A673 (cell line): ENCODE measurements at regions not wholly inside any gene's neighbourhood (a gene's known extent, or its start where the extent isn't known, plus 50 kb on each side); places are given as distances from the start of the nearest gene placed in this dataset.

Experiments used
- EZH2 ChIP-seq: fragments of 200-600 bp; sonication (generic); IDR thresholded peaks from 2 replicates; pipeline ENCODE4 v1.6.1; 2017; ENCODE audit warnings: borderline replicate concordance, low read depth, mild to moderate bottlenecking, mixed read lengths, antibody characterized with exemption, low read length; ENCODE audit not compliant: poor library complexity, severe bottlenecking
- TF ChIP-seq, protein P1 (sequence below): fragments of 300-800, 200-600 bp; sonication (generic); conservative IDR thresholded peaks from 2 replicates; pipeline ENCODE4 v1.5.1; 2017; ENCODE audit warnings: low read depth, mild to moderate bottlenecking, antibody characterized with exemption, low read length, moderate library complexity, mixed read lengths

DNA sequence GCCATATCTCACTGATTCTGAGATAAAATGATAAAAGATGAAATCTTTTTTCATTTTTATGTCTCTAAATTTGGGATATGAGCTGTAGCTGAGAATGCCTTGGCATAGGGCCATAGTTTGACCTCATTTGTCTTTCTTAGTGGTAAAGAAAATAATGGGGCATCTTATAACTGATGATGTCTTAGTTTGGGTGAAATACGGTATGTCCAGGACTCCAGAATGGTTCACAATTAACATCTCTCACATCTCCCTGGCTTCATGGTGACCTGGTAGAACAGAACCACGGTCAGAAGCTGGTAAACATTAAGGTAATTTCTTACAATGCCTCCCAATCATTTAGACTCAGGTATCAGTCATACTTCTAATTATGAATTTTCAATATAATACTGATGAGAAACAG lies 250.8 kb downstream of the MAT2B start:
- TF ChIP-seq, protein P1, sequence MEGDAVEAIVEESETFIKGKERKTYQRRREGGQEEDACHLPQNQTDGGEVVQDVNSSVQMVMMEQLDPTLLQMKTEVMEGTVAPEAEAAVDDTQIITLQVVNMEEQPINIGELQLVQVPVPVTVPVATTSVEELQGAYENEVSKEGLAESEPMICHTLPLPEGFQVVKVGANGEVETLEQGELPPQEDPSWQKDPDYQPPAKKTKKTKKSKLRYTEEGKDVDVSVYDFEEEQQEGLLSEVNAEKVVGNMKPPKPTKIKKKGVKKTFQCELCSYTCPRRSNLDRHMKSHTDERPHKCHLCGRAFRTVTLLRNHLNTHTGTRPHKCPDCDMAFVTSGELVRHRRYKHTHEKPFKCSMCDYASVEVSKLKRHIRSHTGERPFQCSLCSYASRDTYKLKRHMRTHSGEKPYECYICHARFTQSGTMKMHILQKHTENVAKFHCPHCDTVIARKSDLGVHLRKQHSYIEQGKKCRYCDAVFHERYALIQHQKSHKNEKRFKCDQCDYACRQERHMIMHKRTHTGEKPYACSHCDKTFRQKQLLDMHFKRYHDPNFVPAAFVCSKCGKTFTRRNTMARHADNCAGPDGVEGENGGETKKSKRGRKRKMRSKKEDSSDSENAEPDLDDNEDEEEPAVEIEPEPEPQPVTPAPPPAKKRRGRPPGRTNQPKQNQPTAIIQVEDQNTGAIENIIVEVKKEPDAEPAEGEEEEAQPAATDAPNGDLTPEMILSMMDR, result no peak
- TF ChIP-seq EZH2, result no peak
